ENCODE measurements at regions not wholly inside any gene's neighbourhood (a gene's known extent, or its start where the extent isn't known, plus 50 kb on each side); places are given as distances from the start of the nearest gene placed in this dataset.

DNA sequence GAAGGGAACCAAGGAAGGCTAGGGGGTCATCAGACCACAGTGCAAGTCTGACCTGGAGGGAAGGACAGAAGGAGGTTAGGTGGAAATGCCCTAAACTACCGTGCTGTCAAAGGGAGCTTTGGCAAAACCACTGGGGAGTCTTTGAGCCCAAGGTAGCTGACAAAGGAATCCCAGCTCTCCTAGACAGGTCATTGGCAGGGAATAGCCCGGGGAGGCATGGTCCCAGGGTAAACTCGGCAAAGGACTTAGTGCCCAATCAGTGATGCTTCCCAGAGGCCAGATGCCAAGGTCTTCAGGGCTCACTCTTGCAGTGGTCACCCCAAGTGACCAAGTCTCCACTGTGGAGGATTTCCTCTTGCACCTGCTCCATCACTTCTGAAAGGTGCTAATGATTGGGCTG lies 102.3 kb upstream of the CDYL start:
- no peak for TF ChIP-seq POLR2A (IDR thresholded peaks at IDR 0.05)
- TF ChIP-seq, protein P1, sequence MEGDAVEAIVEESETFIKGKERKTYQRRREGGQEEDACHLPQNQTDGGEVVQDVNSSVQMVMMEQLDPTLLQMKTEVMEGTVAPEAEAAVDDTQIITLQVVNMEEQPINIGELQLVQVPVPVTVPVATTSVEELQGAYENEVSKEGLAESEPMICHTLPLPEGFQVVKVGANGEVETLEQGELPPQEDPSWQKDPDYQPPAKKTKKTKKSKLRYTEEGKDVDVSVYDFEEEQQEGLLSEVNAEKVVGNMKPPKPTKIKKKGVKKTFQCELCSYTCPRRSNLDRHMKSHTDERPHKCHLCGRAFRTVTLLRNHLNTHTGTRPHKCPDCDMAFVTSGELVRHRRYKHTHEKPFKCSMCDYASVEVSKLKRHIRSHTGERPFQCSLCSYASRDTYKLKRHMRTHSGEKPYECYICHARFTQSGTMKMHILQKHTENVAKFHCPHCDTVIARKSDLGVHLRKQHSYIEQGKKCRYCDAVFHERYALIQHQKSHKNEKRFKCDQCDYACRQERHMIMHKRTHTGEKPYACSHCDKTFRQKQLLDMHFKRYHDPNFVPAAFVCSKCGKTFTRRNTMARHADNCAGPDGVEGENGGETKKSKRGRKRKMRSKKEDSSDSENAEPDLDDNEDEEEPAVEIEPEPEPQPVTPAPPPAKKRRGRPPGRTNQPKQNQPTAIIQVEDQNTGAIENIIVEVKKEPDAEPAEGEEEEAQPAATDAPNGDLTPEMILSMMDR (IDR thresholded peaks at IDR 0.05) = no peak

Measured in gastroesophageal sphincter (tissue), 3 donors.